ENCODE measurements at regions not wholly inside any gene's neighbourhood (a gene's known extent, or its start where the extent isn't known, plus 50 kb on each side); places are given as distances from the start of the nearest gene placed in this dataset.

- H3K4me2 ChIP-seq (replicated peaks; ENCODE audit: low read depth, low read length, poor library complexity, severe bottlenecking), result no peak overlapping the region
- no peak overlapping the region for H3K27ac Mint-ChIP-seq
- no peak for DNase-seq
- TF ChIP-seq, protein P1, sequence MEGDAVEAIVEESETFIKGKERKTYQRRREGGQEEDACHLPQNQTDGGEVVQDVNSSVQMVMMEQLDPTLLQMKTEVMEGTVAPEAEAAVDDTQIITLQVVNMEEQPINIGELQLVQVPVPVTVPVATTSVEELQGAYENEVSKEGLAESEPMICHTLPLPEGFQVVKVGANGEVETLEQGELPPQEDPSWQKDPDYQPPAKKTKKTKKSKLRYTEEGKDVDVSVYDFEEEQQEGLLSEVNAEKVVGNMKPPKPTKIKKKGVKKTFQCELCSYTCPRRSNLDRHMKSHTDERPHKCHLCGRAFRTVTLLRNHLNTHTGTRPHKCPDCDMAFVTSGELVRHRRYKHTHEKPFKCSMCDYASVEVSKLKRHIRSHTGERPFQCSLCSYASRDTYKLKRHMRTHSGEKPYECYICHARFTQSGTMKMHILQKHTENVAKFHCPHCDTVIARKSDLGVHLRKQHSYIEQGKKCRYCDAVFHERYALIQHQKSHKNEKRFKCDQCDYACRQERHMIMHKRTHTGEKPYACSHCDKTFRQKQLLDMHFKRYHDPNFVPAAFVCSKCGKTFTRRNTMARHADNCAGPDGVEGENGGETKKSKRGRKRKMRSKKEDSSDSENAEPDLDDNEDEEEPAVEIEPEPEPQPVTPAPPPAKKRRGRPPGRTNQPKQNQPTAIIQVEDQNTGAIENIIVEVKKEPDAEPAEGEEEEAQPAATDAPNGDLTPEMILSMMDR (IDR thresholded peaks at IDR 0.05), result no peak
- TF ChIP-seq EZH2 (IDR thresholded peaks at IDR 0.05; ENCODE audit: borderline replicate concordance, insufficient read depth, low read depth, low read length, poor library complexity, severe bottlenecking), result no peak
- ATAC-seq (ENCODE audit: low read depth), result no peak
- no peaks in the 10 kb centered on the region for H3K27me3 ChIP-seq (replicated peaks in 1 of 4; ENCODE audit: control extremely low read depth in 1 of 4, control insufficient read depth in 3 of 4, insufficient read depth in 4 of 4, low read length in 3 of 4)
- no peak overlapping the region for H3K9ac ChIP-seq (ENCODE audit: low read length)
- H3K4me3 Mint-ChIP-seq, result no peak overlapping the region
- CTCF ChIA-PET, result no interaction called here
- H3K27ac ChIP-seq (ENCODE audit: low read length in 2 of 2), result no peak overlapping the region
- POLR2A ChIA-PET, result no interaction called here
- intact Hi-C loops (cut with micrococcal nuclease), result no loop called here
- H3K9me3 Mint-ChIP-seq (ENCODE audit: insufficient read depth), result peaks cover 18% of the 10 kb centered on the region
- H3K4me1 ChIP-seq (ENCODE audit: control insufficient read depth in 2 of 2, insufficient read depth in 2 of 2, low read length in 2 of 2), result no peaks in the 10 kb centered on the region
- H3K27me3 Mint-ChIP-seq, result no peaks in the 10 kb centered on the region
- H2AFZ ChIP-seq (ENCODE audit: insufficient read depth, low read depth, low read length, poor library complexity, severe bottlenecking), result no peak overlapping the region
- 83% methylated on average over 4 of the region's 4 CpGs for WGBS (ENCODE audit: insufficient coverage)
- no peaks in the 10 kb centered on the region for H3K4me1 Mint-ChIP-seq
- no peaks in the 10 kb centered on the region for H3K79me2 ChIP-seq (ENCODE audit: control insufficient read depth, insufficient read depth, low read length)
- no peak overlapping the region for H3K4me3 ChIP-seq (ENCODE audit: control extremely low read depth in 1 of 5, extremely low read depth in 1 of 5, insufficient read depth in 1 of 5, low read depth in 2 of 5, low read length in 4 of 5)
- H3K36me3 ChIP-seq (replicated peaks in 1 of 2; ENCODE audit: control extremely low read depth in 1 of 2, control insufficient read depth in 1 of 2, extremely low read depth in 1 of 2, insufficient read depth in 2 of 2, low read length in 1 of 2), result no peaks in the 10 kb centered on the region
- H4K20me1 ChIP-seq (ENCODE audit: control insufficient read depth, insufficient read depth, low read length, poor library complexity, severe bottlenecking), result no peaks in the 10 kb centered on the region
- H3K9me3 ChIP-seq (ENCODE audit: control extremely low read depth in 1 of 3, control insufficient read depth in 2 of 3, insufficient read depth in 1 of 3, low read length in 2 of 3), result peaks cover 0 to 18% (median 12%) of the 10 kb centered on the region in 3 donors
Observed at GRCh38 chr9:108662956-108663355, 192.8 kb downstream of the ACTL7B start.

- Histone ChIP-seq H3K4me1 (ENCODE audit: control insufficient read depth in 2 of 2, insufficient read depth in 2 of 2, low read length in 2 of 2) (no peaks in the 10 kb centered on the region), H3K79me2 (ENCODE audit: control insufficient read depth, insufficient read depth, low read length) (no peaks in the 10 kb centered on the region), H4K20me1 (ENCODE audit: control insufficient read depth, insufficient read depth, low read length, poor library complexity, severe bottlenecking) (no peaks in the 10 kb centered on the region), H3K27me3 (replicated peaks in 1 of 4; ENCODE audit: control extremely low read depth in 1 of 4, control insufficient read depth in 3 of 4, insufficient read depth in 4 of 4, low read length in 3 of 4) (no peaks in the 10 kb centered on the region), H2AFZ (ENCODE audit: insufficient read depth, low read depth, low read length, poor library complexity, severe bottlenecking) (no peak overlapping the region), H3K4me2 (replicated peaks; ENCODE audit: low read depth, low read length, poor library complexity, severe bottlenecking) (no peak overlapping the region), H3K9me3 (ENCODE audit: control extremely low read depth in 1 of 3, control insufficient read depth in 2 of 3, insufficient read depth in 1 of 3, low read length in 2 of 3) (peaks cover 0 to 18% (median 12%) of the 10 kb centered on the region in 3 donors), H3K27ac (ENCODE audit: low read length in 2 of 2) (no peak overlapping the region), H3K36me3 (replicated peaks in 1 of 2; ENCODE audit: control extremely low read depth in 1 of 2, control insufficient read depth in 1 of 2, extremely low read depth in 1 of 2, insufficient read depth in 2 of 2, low read length in 1 of 2) (no peaks in the 10 kb centered on the region), H3K9ac (ENCODE audit: low read length) (no peak overlapping the region), H3K4me3 (ENCODE audit: control extremely low read depth in 1 of 5, extremely low read depth in 1 of 5, insufficient read depth in 1 of 5, low read depth in 2 of 5, low read length in 4 of 5) (no peak overlapping the region)
- Mint-ChIP-seq H3K4me1 (no peaks in the 10 kb centered on the region), H3K27me3 (no peaks in the 10 kb centered on the region), H3K27ac (no peak overlapping the region), H3K9me3 (ENCODE audit: insufficient read depth) (peaks cover 18% of the 10 kb centered on the region), H3K4me3 (no peak overlapping the region)
- no peak for TF ChIP-seq EZH2 (IDR thresholded peaks at IDR 0.05; ENCODE audit: borderline replicate concordance, insufficient read depth, low read depth, low read length, poor library complexity, severe bottlenecking)
- TF ChIP-seq, protein P1 (IDR thresholded peaks at IDR 0.05), result no peak
- intact Hi-C loops (cut with micrococcal nuclease), result no loop called here
- CTCF ChIA-PET, result no interaction called here
- 88% methylated on average over 5 of the region's 6 CpGs for WGBS (ENCODE audit: insufficient coverage)
- DNase-seq, result no peak
- no peak for ATAC-seq (ENCODE audit: low read depth)
- POLR2A ChIA-PET, result no interaction called here
Observed at GRCh38 chr9:108662091-108662875, 193.5 kb downstream of the ACTL7B start.

Data from B cell (primary cell).